ENCODE measurements at regions not wholly inside any gene's neighbourhood (a gene's known extent, or its start where the extent isn't known, plus 50 kb on each side); places are given as distances from the start of the nearest gene placed in this dataset.

DNA sequence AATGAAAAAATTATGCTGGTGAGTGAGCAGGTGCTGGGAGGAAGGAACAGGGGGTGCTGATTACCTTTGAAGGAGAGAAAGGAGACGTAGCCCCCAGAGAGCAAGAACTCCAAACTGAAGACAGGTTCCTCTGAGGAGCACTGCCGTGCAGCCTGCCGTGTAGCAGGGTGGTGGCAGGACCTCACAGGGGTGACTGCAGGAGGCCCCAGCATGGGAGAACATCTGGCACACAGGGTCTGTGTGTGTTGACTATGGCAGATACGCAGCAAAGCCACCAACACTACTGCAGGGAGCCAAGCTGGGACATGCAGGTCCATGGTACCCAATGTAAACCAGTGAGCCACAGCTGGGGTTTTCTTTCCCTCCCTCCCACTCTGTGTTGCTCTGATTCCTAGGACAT lies 192.1 kb upstream of the PDE1C start:
- DNase-seq = no peak

- DNase-seq = no peak
Measured at GRCh38 chr7:32259931-32260596, 189.9 kb upstream of the PDE1C start.

- DNase-seq = no peak
Measured at GRCh38 chr7:32258265-32258664, 188.1 kb upstream of the PDE1C start.

DNA sequence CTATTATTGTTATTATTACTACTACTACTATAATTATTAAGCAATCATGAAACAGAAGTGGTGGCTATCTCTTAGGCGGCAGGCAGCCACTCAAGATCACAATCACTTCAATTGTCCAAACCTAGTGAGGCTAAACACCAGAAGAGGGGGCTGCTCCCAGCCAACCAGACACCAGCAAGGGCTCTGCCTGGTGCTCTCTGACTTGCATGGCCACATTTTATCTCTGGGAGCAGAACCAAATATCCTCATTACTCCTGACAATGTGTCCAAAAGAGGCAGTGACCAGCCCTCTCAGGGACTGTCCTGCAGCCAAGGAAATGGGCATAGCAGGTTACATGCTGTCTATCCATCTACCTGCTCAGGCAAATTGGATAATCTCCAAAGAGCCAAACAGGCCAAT lies 187.4 kb upstream of the PDE1C start:
- no peak for DNase-seq

DNA sequence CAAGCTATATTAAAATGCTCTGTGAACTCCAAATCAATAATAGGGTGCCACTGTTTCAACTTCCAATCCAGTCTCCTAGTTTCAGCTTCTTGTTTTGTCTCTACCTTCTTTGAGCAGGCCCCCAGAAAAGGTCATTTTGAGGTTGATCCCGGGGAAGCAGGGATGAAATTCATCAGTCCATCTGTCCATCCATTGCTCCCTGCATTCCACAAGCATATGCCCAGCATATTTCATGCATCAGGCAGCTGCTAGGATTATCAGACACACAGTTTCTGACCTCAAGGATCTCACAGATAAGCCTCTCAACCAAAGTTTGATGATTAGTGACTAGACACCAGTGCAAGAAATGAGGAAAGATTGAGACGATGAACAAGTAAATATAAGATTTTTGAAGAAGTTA lies 186.6 kb upstream of the PDE1C start:
- no peak for DNase-seq

GRCh38 chr7:32256376-32256775 lies 186.2 kb upstream of the PDE1C start:
- no peak for DNase-seq

DNA sequence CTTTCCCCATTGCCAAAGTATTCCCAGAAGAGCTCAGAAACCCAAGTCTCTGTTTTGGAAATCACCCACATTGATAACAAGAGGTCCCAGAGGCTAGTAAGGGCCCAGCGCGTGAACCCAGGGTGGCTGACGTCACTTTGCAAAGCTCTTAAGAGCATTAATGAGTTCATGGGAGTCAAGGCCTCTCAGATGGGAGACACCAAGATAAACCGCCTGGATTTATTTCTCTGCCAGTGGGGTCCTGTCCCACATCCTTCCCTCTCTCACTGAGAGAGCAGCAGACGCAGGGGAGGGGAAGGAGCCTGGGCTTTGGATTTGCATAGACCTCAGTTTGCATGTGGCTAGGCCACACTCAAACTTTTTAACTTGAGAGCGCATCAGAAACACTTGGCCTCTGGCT lies 184.8 kb upstream of the PDE1C start:
- no peak for DNase-seq

DNA sequence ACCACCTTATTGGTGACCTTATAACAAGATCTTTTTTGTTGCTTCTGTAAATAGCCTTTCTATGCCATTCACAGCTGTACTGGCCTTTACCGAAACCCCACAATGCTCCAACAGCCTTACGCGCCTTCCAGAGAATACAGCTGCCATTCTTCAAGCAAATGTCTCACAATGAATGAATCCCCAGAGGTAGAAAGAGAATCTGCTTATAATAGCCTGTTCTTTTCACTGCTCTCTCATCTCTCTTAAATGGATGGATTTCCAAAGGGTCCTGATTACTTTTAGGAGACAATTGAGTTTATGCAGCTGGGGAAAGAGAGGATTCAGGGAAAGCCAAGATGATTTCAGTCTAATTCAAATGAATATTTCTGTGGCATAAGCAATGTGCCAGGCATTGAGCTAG lies 183.1 kb upstream of the PDE1C start:
- no peak for DNase-seq

DNA sequence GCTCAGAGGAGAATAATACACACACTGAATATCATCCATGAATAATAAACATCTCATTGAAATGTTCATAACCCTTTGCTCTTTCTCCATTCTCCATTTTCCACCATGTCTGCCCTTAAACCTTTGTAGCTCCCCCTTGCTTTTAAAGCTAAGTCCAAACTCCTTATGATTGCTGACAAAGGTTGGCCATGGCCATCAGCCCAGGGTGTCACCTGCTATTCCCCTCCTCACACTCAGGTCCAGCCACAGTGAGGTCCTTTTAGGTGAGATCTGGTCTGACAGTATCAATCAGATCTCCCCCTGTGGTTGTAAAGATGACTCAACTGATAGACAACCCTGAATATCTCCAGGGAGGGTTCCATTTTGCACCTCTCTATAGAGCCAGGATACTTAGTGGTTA lies 181.5 kb upstream of the PDE1C start:
- DNase-seq = no peak

- DNase-seq = no peak
Measured at GRCh38 chr7:32250471-32251260, 180.5 kb upstream of the PDE1C start.

GRCh38 chr7:32250003-32250402 lies 179.8 kb upstream of the PDE1C start:
- no peak for DNase-seq

DNA sequence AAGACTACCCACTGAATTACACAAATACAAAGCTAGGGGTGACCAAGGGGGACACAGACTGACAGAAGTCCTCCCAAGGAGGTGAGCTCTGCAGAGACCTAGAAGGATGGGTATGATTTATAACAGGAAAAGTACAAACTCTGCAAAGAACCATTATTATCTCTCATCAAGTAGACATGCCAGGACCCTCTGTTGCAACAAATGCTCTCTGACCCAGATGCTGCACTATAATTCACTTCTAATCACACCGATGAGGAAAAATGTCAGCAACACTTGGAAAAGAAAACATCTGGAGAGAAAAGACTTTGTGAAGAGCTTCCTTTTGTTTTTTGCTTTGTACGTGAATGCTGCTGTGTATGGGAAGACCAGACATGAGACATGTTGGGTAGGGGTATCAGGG lies 178.3 kb upstream of the PDE1C start:
- DNase-seq = no peak

DNA sequence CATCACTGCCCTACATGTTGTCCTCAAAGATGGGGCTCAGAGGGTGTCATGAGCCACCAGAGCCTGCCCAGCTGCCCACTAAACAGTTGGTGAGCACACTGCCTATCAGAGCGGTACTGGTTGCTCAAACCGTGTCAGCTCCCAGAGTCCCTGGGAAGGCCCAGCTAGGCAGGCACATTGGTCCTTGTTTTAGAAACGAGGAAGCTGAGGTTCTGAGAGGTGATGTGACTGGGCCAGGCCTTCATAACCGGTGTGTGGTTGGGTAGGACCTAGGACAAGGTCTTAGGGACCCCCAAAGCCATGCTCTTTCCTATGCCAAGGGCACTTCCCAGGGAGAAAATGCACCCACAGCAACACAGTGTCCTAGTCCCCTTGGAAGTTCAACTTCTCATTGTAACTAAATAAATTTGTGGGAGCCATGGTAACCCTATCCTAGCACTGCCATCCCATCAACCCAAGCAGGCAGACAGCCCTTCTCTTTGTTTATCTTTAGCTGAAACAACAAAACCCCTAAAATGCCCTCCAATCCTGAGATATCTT lies 174.7 kb upstream of the PDE1C start:
- no peak for DNase-seq

GRCh38 chr7:32243687-32244290 lies 173.6 kb upstream of the PDE1C start:
- DNase-seq = no peak

- DNase-seq = no peak
Measured at GRCh38 chr7:32242436-32242835, 172.2 kb upstream of the PDE1C start.

- DNase-seq = no peak
Measured at GRCh38 chr7:32241636-32242035, 171.4 kb upstream of the PDE1C start.

DNA sequence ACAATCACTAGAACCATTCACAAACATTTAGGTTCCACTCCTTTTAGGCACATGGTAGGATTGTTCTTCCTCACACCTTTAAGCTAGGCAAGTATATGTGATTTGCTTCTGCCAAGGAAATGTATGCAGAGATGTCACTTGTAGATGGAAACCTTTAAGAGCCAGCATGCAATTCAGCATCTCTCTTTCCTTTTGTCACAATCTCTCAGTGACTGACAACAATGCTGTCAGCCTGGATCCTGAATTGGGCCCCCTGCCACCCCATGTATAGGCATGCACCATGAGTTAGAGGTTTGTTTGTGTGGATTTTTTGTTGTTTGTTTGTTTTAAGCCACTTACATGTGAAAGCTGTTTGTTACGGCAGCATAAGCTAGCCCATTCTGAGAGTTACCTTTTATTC lies 169.6 kb upstream of the PDE1C start:
- DNase-seq = no peak

- DNase-seq = no peak
Measured at GRCh38 chr7:32228601-32229000, 158.4 kb upstream of the PDE1C start.

DNA sequence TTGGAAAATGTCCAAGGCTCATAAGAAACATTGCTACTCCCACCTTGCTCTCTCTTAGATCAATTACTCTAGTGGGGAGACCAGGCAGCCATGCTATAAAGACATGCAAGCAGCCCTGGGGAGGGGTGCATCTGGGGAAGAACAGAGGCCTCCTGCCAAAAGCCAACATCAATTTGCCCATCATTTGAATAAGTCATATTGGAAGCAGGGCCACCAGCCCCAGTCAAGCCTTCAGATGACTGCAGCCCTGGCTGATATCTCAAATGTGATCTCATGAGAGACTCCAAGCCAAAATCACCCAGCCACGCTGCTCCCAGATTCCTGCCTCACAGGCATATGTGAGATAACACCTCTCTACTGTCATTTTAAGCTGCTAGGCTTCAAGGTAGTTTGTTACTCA lies 157.5 kb upstream of the PDE1C start:
- no peak for DNase-seq

- DNase-seq = no peak
Measured at GRCh38 chr7:32224276-32224675, 154.1 kb upstream of the PDE1C start.

DNA sequence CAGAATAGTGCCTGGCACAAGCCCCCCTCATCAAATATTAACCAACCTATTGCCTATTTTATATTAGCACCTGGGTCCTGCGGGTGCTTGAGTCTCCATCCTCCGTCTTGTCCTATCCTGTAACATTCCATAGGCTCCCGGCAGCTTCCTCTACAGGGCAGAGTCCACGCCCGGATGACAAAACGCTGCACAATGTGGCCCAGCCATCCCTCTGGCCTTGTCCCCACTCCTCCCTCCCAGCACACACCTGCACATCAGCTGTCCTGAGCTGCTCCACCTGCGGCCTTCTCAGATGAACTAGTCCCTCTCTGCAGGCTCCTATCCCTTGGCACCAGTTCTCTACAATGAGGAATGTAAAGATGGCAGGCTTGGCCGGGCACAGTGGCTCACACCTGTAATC lies 153.5 kb upstream of the PDE1C start:
- no peak for DNase-seq

GRCh38 chr7:32223071-32223650 lies 153.0 kb upstream of the PDE1C start:
- no peak for DNase-seq

- DNase-seq = no peak
Measured at GRCh38 chr7:32222251-32222900, 152.2 kb upstream of the PDE1C start.
